GM19452 (cell line): ENCODE measurements at regions not wholly inside any gene's neighbourhood (a gene's known extent, or its start where the extent isn't known, plus 50 kb on each side); places are given as distances from the start of the nearest gene placed in this dataset.
A peak's percentile ranks its signal among the peaks of the same experiment; 100 is the strongest.

ENCODE experiments used
- ATAC-seq: cut with Tn5 transposase; IDR thresholded peaks from one replicate; pipeline ENCODE4 v1.9.1; 2021; ENCODE audit not compliant: unreplicated experiment

DNA sequence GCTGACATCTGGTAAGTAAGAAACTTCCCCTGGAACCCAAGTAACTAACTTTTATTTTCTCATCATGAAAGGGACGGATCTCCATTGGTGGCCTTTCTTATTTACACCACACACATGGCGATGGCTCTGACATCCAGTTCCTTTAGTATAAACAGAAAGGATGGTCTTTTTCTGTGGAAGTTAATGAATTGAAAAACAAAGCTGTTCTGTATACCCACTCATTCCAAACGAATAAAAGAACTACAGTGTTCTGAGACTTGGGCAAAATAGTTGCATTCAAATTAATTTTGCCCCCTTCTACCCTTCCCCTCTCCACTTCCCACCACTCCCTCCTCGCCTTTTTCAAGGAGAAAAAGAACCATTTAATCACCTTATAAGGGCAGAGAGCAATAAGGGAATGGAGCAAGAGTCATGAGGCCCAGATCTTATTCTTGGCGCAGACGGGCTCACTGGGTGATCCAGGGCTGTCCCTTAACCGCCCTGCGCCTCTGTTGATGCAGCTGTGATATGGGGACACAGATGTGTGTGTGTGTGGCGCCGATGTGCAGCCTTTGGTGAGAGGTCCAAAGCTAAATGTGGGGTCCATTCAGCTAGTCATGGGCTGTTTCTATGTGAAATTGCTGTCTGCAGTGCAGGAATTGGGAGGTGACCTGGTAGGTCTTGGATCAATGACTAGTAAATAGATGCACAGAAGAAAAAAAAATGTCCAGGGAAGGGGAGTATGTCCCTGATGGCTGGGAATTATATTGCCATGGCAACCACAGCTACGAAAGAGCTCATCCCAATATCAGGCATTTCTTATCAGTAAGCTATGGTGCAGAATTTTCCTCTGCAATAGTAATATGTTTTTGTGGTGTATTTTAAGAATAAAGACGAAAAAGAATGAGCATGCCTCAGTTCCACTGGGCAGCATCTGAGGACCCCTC lies 141.5 kb upstream of the ERCC6L2 start:
- no peak for ATAC-seq

- no peak for ATAC-seq
Measured at GRCh38 chr9:95732802-95733688, 142.4 kb upstream of the ERCC6L2 start.

DNA sequence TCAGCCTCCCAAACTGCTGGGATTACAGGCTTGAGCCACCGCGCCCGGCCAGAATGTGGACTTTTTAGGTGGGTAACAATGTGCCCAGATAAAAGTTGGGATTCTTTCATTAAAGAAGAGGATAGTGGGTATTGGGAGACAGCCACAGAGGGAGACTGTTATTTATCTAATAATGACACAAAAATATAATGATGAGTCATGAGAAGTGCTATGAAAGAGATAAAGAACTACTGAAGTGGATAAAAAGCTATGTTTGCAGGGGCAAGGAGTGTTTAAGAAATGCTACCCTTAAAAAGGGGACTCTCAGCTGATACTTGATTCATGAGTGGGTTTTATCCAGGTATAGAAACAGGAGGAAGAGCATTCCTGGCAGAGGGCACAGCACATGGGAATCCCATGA lies 143.6 kb upstream of the ERCC6L2 start:
- no peak for ATAC-seq

GRCh38 chr9:95729669-95730368 lies 145.7 kb upstream of the ERCC6L2 start:
- ATAC-seq = no peak

DNA sequence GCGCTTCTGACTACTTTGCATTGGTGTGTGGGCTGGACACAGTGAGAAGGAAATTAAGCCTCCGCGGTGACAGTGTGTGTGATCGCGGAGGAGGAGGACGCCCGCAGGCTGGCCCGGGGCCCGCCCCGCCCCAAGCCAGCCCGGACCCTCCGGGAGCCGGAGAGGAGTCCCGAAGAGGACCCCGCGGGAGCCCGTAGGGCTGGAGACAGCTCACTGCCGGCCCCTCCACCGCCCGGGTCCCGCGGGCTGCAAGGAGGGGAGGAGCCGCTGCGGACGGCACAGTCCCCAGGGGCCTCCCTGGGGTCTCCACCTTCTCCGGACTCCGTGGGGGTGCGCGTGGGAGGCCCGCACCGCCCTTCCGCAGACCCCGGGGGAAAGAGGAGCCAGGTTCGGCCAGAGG lies 146.4 kb upstream of the ERCC6L2 start:
- no peak for ATAC-seq

DNA sequence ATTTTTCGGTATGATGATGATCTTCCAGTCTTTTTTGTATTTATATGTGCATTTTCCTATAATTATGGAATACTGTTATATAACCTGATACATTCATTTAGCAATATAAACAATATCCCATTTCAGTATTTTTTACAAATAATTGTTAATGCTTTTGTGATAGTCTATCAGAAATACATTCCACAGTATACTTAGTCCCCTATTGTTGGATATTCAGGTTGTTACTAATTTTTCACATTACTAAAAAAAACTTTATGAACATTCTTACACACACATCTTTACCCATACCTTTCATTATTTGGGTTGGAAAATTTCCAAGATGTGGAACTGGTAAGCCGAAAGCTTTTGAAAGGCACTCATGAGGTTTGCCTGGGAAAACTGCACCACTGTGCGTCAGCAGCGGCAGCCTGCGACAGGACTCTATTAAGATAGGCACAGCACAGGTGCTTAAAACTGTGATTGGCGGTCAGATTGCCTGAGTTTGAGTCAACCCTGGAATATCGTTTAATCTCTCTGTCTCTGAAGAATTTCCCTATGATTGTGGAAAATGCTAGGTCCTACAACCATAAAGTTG lies 147.5 kb upstream of the ERCC6L2 start:
- no peak for ATAC-seq

DNA sequence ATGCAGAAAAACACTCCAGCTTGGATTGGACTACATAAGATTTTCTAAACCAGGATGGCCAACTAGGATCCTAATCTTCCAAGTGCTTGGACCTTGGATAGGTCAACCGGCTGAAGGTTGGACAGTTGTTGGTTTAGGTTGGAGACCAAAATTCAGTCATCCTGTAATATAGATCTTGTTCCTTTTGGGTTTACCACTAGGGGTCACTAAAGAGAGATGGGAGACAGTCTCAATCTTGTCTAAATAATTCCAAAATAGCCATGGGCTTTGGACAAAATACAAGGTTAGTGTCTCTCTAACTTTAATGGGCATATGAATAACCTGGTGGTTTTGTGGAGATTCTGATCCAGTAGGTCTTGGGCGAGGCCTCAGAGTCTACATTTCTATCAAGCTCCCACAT lies 148.7 kb upstream of the ERCC6L2 start:
- ATAC-seq = no peak

DNA sequence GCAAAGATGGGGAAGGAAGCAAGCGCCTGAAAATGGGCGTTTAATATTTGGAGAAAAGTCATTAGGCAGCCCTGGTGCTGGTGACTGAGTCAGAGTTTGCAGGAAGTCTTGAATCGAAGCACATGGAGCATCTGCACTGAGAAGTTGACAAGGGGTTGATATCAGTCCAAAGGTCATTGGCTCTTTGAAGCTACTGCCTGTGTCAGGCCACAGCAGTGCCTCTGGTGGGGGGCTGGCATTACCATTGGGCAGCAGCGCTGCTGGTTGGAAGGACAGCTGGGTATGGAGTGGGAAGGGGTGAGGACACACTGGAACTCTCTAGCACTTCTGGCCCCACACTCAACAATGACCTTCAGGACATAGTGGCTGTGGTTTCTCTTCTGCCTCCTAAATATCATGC lies 150.4 kb upstream of the ERCC6L2 start:
- ATAC-seq = peak; percentile 14

DNA sequence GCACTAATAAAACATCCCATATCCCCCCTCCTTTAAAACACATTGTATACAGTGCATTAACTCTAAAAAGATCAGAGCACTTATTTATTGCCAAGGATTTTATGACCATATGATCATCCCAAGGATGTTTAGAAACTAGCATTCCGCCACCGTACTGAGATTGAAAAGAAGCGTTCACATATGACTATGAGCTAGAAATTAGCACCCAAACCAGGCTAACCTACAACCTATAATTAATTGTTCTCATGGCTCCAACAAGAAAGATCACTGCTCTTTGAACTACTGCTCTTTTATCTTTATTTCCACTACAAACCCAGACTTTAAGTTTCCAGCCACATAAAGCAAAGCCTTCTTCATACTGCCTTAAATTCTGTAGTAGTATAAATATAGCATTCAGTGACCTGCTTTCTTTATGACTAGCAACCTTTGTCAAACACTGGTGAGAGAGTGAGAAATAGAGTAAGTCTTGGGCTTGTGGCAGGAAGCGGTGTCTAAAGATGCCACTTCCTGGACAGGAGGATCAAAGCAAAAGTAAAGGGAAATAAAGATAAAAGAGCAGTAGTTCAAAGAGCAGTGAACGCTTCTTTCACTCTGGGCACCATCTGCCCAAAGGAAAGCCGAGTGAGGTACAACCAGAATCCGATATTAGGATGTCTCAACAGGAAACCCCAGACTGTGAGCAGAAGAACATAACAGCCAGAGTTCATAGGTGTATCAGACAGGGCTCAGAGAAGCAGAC lies 151.1 kb upstream of the ERCC6L2 start:
- ATAC-seq = peak; percentile 97

- ATAC-seq = no peak
Measured at GRCh38 chr9:95722141-95722540, 153.3 kb upstream of the ERCC6L2 start.

DNA sequence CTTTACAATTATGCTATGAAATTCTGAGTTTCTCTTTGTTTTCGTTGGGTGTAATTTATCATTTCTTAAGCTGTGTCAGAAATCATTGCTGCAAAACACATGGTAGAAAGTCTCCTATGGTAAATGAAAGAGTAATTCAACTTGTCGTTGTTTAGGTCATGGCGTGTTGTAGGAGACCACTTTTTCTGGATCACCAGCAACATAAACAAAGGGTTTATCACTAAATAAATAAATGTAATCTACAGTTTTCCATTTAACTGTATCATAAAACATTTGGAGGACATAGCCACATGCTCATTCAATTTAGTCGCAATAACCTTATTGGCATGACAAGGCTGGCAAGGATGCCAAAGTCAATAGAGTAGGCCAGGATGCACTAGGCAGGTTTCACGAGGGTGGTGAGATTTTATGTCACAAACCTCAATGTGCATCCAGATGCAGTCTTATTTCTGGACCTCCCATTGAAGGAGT lies 154.4 kb upstream of the ERCC6L2 start:
- no peak for ATAC-seq

GRCh38 chr9:95720496-95720895 lies 155.0 kb upstream of the ERCC6L2 start:
- ATAC-seq = no peak

- no peak for ATAC-seq
Measured at GRCh38 chr9:95719354-95719753, 156.1 kb upstream of the ERCC6L2 start.

- no peak for ATAC-seq
Measured at GRCh38 chr9:95718263-95718662, 157.2 kb upstream of the ERCC6L2 start.

DNA sequence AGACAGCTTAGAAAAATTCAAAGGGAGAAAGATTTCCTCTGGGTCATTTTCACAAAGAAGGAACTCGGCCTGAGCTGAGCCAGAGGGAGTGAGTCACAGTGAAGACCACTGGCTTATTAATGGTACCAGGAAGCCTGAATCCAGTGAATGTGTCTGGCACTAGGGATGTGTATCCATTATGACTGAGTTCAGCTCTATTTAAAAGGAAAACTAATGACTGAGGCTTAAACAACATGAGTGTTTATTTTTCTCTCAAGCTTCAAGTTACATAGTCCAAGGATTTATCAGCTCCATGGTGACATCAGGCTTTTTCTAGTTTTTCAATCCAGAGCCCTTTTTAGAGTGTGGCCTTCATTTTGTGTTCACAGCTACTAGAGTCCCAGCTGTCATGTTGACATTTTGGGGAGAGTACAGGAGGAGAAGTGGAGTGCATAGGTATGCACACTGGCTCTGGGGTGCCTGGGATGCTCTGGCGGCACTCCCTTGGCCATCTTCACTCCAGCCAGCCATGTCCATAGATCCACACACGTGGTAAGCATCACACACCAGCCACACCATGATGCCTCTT lies 159.5 kb upstream of the ERCC6L2 start:
- no peak for ATAC-seq

- no peak for ATAC-seq
Measured at GRCh38 chr9:95710446-95710845, 165.0 kb upstream of the ERCC6L2 start.

- ATAC-seq = no peak
Measured at GRCh38 chr9:95696701-95697100, 178.8 kb upstream of the ERCC6L2 start.

DNA sequence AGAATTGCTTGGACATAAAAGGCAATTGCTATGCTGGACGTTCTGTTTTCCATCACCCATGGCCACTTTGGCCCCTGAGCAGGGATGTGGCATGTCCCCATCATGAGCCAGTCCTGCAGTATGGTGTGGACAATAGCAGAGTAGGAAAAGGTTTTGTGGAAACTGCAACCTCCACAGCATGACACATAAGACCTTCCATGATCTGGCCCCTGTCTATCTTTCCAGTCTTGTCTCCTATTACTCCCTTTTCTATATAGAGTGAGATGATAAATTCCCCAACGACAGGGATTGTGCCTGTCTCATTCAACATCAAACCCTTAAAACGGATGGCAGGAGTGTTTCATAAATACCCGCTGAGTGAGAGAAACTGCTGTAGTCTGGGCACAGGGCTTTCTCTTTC lies 174.7 kb upstream of the PTCH1 start:
- ATAC-seq = no peak

GRCh38 chr9:95689669-95690068 lies 172.9 kb upstream of the PTCH1 start:
- ATAC-seq = no peak

DNA sequence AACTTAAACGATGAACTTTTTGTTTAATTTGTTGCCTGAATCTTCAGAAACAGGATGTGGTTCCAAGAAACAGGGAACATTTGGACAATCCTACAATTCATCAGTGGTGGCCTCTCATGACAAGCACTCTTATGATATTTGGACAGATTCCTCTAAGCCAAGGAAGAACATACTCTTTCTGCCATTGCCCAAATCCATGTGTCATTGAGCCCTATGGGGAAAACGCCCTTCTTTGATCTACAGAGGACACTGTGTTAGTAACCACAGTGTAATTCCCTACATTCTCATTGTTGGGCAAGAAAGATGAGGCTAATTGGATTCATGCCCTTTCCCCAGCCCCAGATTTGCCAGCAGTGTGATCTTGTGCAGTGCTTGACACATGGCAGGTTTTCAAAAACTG lies 167.7 kb upstream of the PTCH1 start:
- no peak for ATAC-seq
